Mesenchymal stem cell (in vitro differentiated cells and primary cell): ENCODE measurements at regions not wholly inside any gene's neighbourhood (a gene's known extent, or its start where the extent isn't known, plus 50 kb on each side); places are given as distances from the start of the nearest gene placed in this dataset.

Experiments
- DNase-seq: peaks from one replicate; pipeline ENCODE4 v3.0.0-alpha.2; 2013
- H2AFZ ChIP-seq: one replicate; pipeline ENCODE4 v1.6.1; 2013; ENCODE audit warnings: low read depth, mild to moderate bottlenecking, control low read depth, inconsistent platforms, low read length, moderate library complexity
- H2AK5ac ChIP-seq: 2 replicates; pipeline ENCODE4 v1.6.1; 2013; ENCODE audit warnings: low read length, moderate library complexity, mild to moderate bottlenecking, inconsistent platforms; ENCODE audit not compliant: severe bottlenecking
- H2BK120ac ChIP-seq: one replicate; pipeline ENCODE4 v1.6.1; 2013; ENCODE audit warnings: low read depth, mild to moderate bottlenecking, inconsistent platforms, low read length, moderate library complexity
- H2BK12ac ChIP-seq, 2 experiments: one replicate each; pipeline ENCODE4 v1.6.1; 2013; ENCODE audit warnings: inconsistent platforms in 2 of 2, low read length in 2 of 2, mild to moderate bottlenecking in 2 of 2, moderate library complexity in 2 of 2, control low read depth in 1 of 2
- H2BK15ac ChIP-seq: one replicate; pipeline ENCODE4 v1.6.1; 2013; ENCODE audit warnings: mild to moderate bottlenecking, low read depth, inconsistent platforms; ENCODE audit not compliant: poor library complexity, severe bottlenecking
- H2BK5ac ChIP-seq: 2 replicates; pipeline ENCODE4 v1.6.1; 2013; ENCODE audit warnings: low read depth, mild to moderate bottlenecking, low read length, control low read depth, inconsistent platforms; ENCODE audit not compliant: poor library complexity, severe bottlenecking
- H3K14ac ChIP-seq, 2 experiments: one replicate each; pipeline ENCODE4 v1.6.1; 2013; ENCODE audit warnings: inconsistent platforms in 2 of 2, low read length in 2 of 2, control low read depth in 1 of 2, mild to moderate bottlenecking in 1 of 2, moderate library complexity in 1 of 2
- H3K18ac ChIP-seq, 2 experiments: one replicate each; pipeline ENCODE4 v1.6.1; 2013; ENCODE audit warnings: inconsistent platforms in 2 of 2, low read length in 2 of 2, control low read depth in 1 of 2, low read depth in 1 of 2, mild to moderate bottlenecking in 1 of 2
- H3K23ac ChIP-seq, 2 experiments: one replicate each; pipeline ENCODE4 v1.6.1; 2013; ENCODE audit warnings: inconsistent platforms in 2 of 2, low read length in 2 of 2, mild to moderate bottlenecking in 2 of 2, moderate library complexity in 2 of 2, control low read depth in 1 of 2
- H3K27ac ChIP-seq: 2 replicates; pipeline ENCODE4 v1.5.1; 2013; ENCODE audit warnings: mild to moderate bottlenecking, moderate library complexity, low read length, control low read depth, inconsistent platforms; ENCODE audit not compliant: poor library complexity, severe bottlenecking
- H3K27me3 ChIP-seq, 2 experiments: 2 replicates each; pipeline versions ENCODE4 v1.6.1 to v1.7.0; 2013; ENCODE audit warnings: low read length in 2 of 2, mild to moderate bottlenecking in 2 of 2, moderate library complexity in 2 of 2, control low read depth in 1 of 2, inconsistent platforms in 1 of 2; ENCODE audit not compliant: control insufficient read depth in 1 of 2, insufficient read depth in 1 of 2
- H3K36me3 ChIP-seq, 2 experiments: 2 replicates each; pipeline versions ENCODE4 v1.6.1 to v1.7.0; 2013; ENCODE audit warnings: low read length in 2 of 2, control low read depth in 1 of 2, inconsistent platforms in 1 of 2, low read depth in 1 of 2, mild to moderate bottlenecking in 1 of 2; ENCODE audit not compliant: insufficient read depth in 2 of 2, control insufficient read depth in 1 of 2
- H3K4ac ChIP-seq, 2 experiments: one replicate each; pipeline ENCODE4 v1.6.1; 2013; ENCODE audit warnings: inconsistent platforms in 2 of 2, low read length in 2 of 2, mild to moderate bottlenecking in 2 of 2, moderate library complexity in 2 of 2, control low read depth in 1 of 2, low read depth in 1 of 2
- H3K4me1 ChIP-seq: 2 replicates; pipeline ENCODE4 v1.6.1; 2013; ENCODE audit warnings: low read depth, low read length, control low read depth; ENCODE audit not compliant: control insufficient read depth, insufficient read depth
- H3K4me2 ChIP-seq: 2 replicates; pipeline ENCODE4 v1.6.1; 2013; ENCODE audit warnings: low read length, mild to moderate bottlenecking, inconsistent platforms; ENCODE audit not compliant: poor library complexity, severe bottlenecking
- H3K4me3 ChIP-seq, 2 experiments: 2 replicates each; pipeline versions ENCODE4 v1.5.1 to v1.7.0; 2013; ENCODE audit warnings: low read length in 2 of 2, mild to moderate bottlenecking in 2 of 2, control low read depth in 1 of 2, low read depth in 1 of 2; ENCODE audit not compliant: insufficient read depth in 1 of 2
- H3K79me1 ChIP-seq: replicated peaks from 2 replicates; pipeline ENCODE4 v1.6.1; 2013; ENCODE audit warnings: mild to moderate bottlenecking, control low read depth, low read length, inconsistent platforms; ENCODE audit not compliant: poor library complexity, severe bottlenecking
- H3K9ac ChIP-seq: 2 replicates; pipeline ENCODE4 v1.7.0; 2013; ENCODE audit warnings: mild to moderate bottlenecking, low read length, moderate library complexity
- H3K9me3 ChIP-seq: 2 replicates; pipeline ENCODE4 v1.7.0; 2013; ENCODE audit warnings: mild to moderate bottlenecking, low read length; ENCODE audit not compliant: control insufficient read depth
- H4K8ac ChIP-seq: one replicate; pipeline ENCODE4 v1.6.1; 2013; ENCODE audit warnings: inconsistent platforms, mild to moderate bottlenecking, low read length, moderate library complexity
- H4K91ac ChIP-seq: one replicate; pipeline ENCODE4 v1.6.1; 2013; ENCODE audit warnings: mild to moderate bottlenecking, low read length, inconsistent platforms
- WGBS: methylation state at CpG from one replicate; pipeline ENCODE4 v1.1.7; 2013; ENCODE audit warnings: mixed read lengths; 5-methylcytosine and 5-hydroxymethylcytosine counted together

- Histone ChIP-seq H3K9me3 (no peaks in the 10 kb centered on the region), H3K4ac (no peak overlapping the region), H2BK5ac (no peak overlapping the region), H3K27me3 (peaks cover 4% of the 10 kb centered on the region in 2 experiments), H3K27ac (no peak overlapping the region), H2AFZ (no peak overlapping the region), H2BK15ac (peak overlapping the region; percentile 31), H2AK5ac (no peak overlapping the region), H3K14ac (no peak overlapping the region), H3K23ac (no peak overlapping the region), H3K79me1 (no peaks in the 10 kb centered on the region), H3K4me1 (no peaks in the 10 kb centered on the region), H4K91ac (no peak overlapping the region), H2BK120ac (no peak overlapping the region), H3K4me3 (no peak overlapping the region), H3K36me3 (no peaks in the 10 kb centered on the region), H3K4me2 (no peak overlapping the region), H3K18ac (no peak overlapping the region), H3K9ac (no peak overlapping the region), H2BK12ac (no peak overlapping the region), H4K8ac (no peak overlapping the region)
- no peak for DNase-seq
- 86% methylated on average over 4 of the region's 4 CpGs for WGBS
Measured at GRCh38 chr6:1242021-1242420, 69.9 kb upstream of the FOXQ1 start.

- H2BK120ac ChIP-seq: no peak overlapping the region
- H3K36me3 ChIP-seq: no peaks in the 10 kb centered on the region
Measured at GRCh38 chr6:1240766-1241318, 71.1 kb upstream of the FOXQ1 start.

DNA sequence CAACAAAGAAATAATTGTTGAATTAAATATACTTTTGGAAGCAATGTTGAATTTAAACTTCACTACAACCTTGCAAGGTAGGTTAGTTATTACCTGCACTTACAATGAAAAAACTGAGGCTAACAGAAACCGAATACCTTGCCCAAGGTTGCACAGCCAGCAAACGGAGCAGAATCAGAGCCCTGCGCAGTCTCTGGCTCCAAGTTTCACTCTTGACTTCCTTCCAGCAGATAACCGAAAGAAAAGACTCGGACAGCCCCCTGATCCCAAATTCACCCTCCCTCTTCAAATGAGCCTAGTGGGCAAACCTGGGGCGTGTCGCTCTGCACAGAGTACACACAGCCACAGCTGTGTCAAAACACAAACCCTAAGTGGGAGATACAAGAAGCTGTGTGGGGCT, 72.1 kb upstream of the FOXQ1 start:
- H3K4me3 ChIP-seq: no peak overlapping the region
- H3K23ac ChIP-seq: no peak overlapping the region
- no peak overlapping the region for H3K4me2 ChIP-seq
- H2BK15ac ChIP-seq: no peak overlapping the region
- no peaks in the 10 kb centered on the region for H3K9me3 ChIP-seq
- H3K27ac ChIP-seq: no peak overlapping the region
- no peak overlapping the region for H3K14ac ChIP-seq
- no peak overlapping the region for H2BK120ac ChIP-seq
- no peaks in the 10 kb centered on the region for H3K36me3 ChIP-seq
- H3K4me1 ChIP-seq: no peaks in the 10 kb centered on the region
- no peak overlapping the region for H3K4ac ChIP-seq
- DNase-seq: no peak
- H2AK5ac ChIP-seq: no peak overlapping the region
- H2AFZ ChIP-seq: no peak overlapping the region
- no peak overlapping the region for H2BK12ac ChIP-seq
- H3K18ac ChIP-seq: no peak overlapping the region
- peaks cover 4 to 8% of the 10 kb centered on the region in 2 experiments for H3K27me3 ChIP-seq
- no peak overlapping the region for H4K8ac ChIP-seq
- no peaks in the 10 kb centered on the region for H3K79me1 ChIP-seq
- H2BK5ac ChIP-seq: no peak overlapping the region
- no peak overlapping the region for H3K9ac ChIP-seq
- WGBS: 89% methylated on average over 5 of the region's 7 CpGs
- no peak overlapping the region for H4K91ac ChIP-seq

More at GRCh38 chr6:1240766-1241318, 71.1 kb upstream of the FOXQ1 start:
- no peak overlapping the region for H3K4me3 ChIP-seq
- no peak overlapping the region for H4K8ac ChIP-seq
- H2BK15ac ChIP-seq: no peak overlapping the region
- H2BK12ac ChIP-seq: no peak overlapping the region
- no peak overlapping the region for H2AK5ac ChIP-seq
- H3K9ac ChIP-seq: no peak overlapping the region
- no peaks in the 10 kb centered on the region for H3K9me3 ChIP-seq
- H2AFZ ChIP-seq: no peak overlapping the region
- no peaks in the 10 kb centered on the region for H3K4me1 ChIP-seq
- peaks cover 4 to 8% of the 10 kb centered on the region in 2 experiments for H3K27me3 ChIP-seq
- no peak overlapping the region for H3K4me2 ChIP-seq
- H3K79me1 ChIP-seq: no peaks in the 10 kb centered on the region
- 93% methylated on average over 2 of the region's 2 CpGs for WGBS
- H3K23ac ChIP-seq: no peak overlapping the region
- no peak overlapping the region for H3K27ac ChIP-seq
- no peak for DNase-seq
- H3K14ac ChIP-seq: no peak overlapping the region
- no peak overlapping the region for H4K91ac ChIP-seq
- H3K18ac ChIP-seq: no peak overlapping the region
- no peak overlapping the region for H3K4ac ChIP-seq
- no peak overlapping the region for H2BK5ac ChIP-seq

- Histone ChIP-seq H3K9me3 (no peaks in the 10 kb centered on the region), H4K8ac (no peak overlapping the region), H3K36me3 (no peaks in the 10 kb centered on the region), H2BK5ac (no peak overlapping the region), H2AK5ac (no peak overlapping the region), H2BK15ac (no peak overlapping the region), H2BK120ac (no peak overlapping the region), H3K14ac (no peak overlapping the region), H2BK12ac (no peak overlapping the region), H3K9ac (no peak overlapping the region), H3K4ac (no peak overlapping the region), H3K4me1 (no peaks in the 10 kb centered on the region), H3K4me3 (no peak overlapping the region), H3K79me1 (no peaks in the 10 kb centered on the region), H4K91ac (no peak overlapping the region), H3K27me3 (peaks cover 4 to 19% of the 10 kb centered on the region in 2 experiments), H3K27ac (no peak overlapping the region), H2AFZ (no peak overlapping the region), H3K4me2 (no peak overlapping the region), H3K18ac (no peak overlapping the region), H3K23ac (no peak overlapping the region)
- WGBS: 87% methylated on average over 8 of the region's 8 CpGs
- no peak for DNase-seq
Measured at GRCh38 chr6:1238040-1238439, 73.9 kb upstream of the FOXQ1 start.
